Activated T-cell treated with anti-CD3 and anti-CD28 coated beads for 4 hours (primary cell): ENCODE measurements at regions not wholly inside any gene's neighbourhood (a gene's known extent, or its start where the extent isn't known, plus 50 kb on each side); places are given as distances from the start of the nearest gene placed in this dataset.

Experiments
- DNase-seq: peaks from one replicate; pipeline ENCODE4 v3.0.0-alpha.2; 2020

DNA sequence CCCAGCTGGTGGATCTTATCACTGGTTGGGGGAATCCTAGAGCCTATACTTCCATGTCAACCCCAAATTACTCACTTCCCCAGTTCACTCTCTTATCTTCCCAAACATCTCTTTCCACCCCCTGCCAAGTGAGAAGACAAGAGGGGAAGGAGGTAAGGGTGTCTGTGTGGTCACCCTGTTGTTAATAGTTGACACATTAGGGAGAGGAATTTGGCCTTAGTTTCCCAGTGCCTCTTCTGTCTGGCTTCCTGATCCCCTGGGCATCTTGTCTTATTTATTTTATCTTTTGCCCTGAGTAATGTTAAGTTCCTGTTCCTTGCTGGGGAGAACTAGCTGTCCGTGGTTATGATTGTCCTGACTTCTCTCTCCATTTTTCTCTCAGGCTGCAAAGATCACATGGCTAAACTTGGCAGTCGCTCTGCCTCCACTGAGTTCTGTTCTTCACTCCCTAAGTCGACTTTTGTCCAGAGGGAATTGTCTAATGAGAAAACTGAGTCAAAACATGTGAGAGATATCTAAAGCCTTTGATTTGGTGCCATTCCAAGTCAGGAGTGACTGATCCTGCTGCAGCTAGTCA is 157.1 kb upstream of the SYT6 start:
- DNase-seq: no peak

DNA sequence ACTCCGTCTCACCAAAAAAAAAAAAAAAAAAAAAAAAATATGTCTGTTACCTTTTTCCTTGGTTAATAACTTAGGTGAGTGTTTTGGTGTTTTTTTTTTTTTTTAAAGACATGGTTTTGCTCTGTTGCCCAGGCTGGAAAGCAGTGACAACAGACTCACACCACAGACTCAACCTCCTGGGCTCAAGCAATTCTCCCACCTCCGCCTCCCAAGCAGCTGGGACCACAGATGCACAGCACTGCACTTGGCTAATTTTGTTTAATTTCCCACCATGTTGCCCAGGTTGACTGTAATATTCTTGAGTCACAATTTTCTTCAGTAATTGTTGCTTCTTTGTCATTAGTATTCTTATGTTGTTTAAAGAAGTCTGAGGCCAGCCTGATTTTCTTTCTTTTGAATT is 149.2 kb upstream of the SYT6 start:
- DNase-seq: no peak

DNA sequence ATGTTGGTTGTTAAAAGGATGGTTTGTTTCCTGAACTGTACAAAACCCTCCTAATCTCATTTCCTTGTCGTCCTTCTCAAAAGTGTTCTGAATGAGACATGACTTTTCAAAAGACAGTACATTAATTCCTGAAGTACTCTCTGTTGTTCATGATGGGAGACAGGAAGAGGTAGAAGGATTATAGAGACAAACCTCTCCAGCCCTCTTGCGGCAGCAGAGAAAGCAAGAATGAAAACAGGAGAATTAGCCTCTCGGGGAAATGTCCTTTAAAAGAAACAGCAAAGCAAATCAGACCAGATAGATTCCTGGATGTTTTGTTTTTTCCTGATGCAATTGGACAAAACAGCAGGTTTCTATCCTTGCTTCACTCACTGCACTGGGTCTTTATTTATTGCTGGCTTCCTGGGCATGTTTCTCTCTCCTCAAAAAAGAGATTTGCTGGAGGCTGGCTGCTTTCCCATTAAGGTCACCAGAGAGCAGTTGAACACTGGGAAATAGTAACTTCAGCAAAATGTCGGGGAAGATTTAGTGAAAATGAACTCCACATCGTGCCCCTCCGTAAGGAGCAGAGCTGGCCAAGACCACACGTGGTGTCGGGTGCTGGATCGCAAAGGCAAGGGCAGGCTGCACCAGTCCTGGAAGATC is 145.8 kb upstream of the SYT6 start:
- no peak for DNase-seq

DNA sequence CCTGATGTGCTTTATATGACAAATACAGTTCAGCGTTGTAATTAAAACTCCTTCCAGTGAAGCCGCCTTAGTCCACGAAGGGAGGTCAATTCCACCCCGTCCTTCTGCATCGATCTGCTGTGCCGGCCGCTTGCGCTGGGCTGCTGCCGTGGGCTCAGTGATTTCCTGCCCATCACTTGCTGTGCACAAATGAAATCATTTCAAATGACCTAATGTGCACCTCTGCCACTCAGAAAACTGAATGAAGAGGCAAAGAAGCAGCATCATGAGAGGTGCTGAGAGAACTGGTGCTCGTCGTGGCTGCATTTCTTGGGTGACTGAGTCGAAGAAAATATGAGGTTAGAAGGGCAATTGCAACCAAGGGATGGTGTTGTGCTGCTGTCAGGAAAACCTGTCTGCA is 144.3 kb upstream of the SYT6 start:
- DNase-seq: no peak

DNA sequence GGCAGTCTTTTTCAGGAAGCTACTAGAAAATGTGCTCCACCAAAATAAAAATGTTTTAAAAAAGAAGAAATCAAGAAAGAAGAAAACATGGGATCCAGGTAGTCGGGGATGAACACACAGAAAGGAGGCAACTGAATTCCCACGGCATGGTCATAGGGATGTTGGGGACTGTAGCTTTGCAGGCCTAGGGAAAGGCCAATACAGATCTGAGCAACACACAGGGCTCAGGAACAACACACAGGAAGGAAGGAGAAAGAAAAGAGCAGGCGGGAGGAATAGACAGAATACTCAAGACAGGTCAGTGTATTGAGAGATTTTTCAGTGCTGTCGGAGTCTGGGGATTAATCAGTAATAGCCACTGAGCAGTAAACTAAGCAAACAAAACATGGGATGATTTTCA is 142.7 kb upstream of the SYT6 start:
- no peak for DNase-seq

DNA sequence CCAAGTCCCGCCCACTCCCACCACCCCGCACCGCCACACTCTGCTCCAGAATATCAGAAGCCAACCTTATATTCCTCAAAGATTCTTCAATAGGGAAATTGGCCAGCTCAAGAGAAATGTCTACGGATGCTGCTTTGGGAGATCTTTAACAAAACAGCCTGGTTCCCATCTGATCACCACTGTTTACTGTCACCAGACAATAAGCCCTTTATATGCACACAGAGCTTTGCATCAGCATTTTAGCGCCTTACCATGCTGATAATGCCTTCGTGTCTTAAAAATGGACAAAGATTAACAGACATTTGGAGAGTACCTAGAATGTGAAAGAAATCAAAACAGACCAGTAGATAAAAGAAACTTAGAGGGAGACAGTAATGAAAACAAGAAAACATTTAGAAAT is 141.7 kb upstream of the SYT6 start:
- DNase-seq: no peak

DNA sequence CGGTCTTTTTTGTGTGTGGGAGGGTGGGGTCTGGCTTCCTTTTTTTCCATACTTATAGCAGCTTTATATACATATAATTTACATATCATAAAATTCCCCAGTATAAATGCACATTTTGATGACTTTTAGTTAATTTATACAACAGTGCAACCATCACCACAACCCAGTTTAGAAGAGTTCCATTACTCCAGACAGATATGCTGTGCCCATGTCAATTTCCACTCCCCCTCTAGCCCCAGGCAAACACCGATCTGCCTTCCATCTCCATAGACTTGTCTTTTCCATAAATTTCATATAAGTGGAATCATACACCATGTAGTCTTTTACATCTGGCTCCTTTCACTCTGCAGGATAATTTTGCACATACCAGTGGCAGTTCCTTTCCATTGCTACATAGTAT is 139.2 kb upstream of the SYT6 start:
- no peak for DNase-seq

DNA sequence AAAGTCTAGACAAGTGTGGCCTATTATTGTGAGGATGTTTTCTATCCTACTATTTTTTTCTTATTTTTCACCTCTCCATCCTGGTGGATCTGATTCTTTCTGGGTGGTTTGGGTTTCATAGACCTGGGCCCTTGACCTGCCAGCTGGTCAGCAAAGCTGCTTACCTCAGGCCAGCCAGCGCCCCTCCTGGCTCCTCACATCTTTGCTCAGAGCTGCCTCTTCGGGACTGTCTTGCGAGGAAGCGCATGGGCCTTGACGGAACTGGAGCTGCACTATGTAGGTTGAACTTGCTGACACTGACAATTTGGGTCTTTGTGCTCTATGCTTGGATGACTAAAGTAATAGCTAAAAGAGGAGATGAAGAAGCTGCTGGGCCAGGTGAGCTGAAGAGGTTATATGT is 138.5 kb upstream of the SYT6 start:
- no peak for DNase-seq

DNA sequence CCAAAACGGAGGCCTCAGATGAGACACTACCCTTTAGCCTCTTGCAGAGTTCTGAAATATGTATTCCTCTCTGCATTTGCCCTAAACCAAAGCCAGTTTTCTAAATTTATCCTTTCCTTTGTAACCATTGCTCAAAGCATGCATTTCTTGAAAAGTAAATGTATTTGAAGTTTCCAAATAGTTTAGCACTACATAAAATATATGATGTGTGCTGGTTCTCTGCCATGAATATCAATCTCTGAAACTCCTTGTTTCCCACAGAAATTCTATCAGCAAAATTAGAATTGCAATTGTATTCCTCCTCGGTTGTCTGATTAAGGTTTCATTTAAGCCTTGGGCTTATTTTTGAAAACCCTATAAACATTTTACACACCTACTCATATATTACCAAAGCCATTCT is 137.1 kb upstream of the SYT6 start:
- no peak for DNase-seq

DNA sequence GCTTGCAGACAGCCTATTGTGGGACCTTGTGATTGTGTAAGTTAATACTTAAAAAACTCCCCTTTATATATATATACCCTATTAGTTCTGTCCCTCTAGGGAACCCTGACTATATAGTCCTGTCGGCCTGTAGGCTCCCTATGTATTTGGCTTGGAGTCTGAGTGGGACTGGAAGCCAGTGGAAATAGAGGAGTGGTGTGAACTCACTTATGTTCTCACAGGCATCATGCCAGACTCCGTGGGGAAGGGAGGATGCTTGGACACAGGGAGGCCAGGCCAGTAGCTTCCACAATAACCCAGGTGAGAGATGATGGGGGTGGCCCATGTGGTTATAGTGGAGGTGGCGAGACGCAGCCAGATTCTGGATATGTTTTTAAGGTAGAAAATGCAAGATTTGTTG is 136.7 kb upstream of the SYT6 start:
- no peak for DNase-seq

DNA sequence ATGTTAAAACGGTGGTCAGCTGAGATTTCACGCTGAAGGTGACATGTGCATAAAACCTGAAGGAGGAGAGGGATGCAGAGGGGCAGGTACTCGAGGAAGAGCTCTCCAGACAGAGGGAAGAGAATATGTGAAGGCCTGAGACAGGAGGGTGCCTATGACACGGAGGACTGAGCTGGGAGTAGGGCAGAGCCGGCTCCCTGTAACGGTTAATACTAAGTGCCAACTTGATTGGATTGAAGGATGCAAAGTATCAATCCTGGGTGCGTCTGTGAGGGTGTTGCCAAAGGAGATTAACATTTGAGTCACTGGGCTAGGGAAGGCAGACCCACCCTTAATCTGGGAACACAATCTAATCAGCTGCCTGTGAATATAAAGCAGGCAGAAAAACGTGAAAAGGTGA is 136.2 kb upstream of the SYT6 start:
- DNase-seq: no peak

DNA sequence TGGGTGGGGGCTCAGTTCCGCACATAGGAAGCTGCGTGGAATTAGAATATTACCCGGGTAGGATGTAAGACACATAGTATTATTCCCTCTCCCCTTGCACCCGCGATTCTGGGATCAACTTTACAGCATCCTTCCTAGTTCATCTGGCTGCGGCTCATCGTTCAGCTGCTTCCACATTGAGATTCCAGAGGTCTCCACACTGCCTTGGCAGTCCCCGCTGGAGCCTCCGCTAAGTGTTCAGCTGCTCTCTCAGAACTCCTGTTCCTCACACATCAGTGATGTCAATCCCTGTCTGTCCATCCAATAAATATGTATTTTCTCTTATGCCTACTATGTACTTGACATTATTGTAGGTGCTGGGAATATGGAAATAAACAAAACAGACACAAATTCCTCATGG is 135.6 kb upstream of the SYT6 start:
- no peak for DNase-seq

DNA sequence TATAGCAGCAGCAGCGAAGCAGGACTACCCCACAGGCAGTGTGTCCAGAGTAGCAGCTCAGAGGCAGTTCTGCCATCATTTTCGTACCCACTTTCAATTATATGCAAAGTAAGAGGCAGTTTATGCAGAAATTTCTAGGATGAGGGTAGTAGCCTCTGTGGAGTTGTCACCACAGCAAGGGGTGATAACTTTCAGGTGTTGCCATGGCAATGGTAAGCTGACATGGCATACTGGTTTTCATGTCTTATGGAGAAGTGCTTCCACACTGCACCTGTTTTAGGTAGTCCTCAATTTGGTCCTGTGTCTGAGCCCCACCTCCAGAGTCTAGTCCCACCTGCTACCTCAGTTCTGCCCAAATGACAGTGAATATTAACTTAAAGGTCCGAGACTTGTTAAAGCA is 133.3 kb upstream of the SYT6 start:
- no peak for DNase-seq

DNA sequence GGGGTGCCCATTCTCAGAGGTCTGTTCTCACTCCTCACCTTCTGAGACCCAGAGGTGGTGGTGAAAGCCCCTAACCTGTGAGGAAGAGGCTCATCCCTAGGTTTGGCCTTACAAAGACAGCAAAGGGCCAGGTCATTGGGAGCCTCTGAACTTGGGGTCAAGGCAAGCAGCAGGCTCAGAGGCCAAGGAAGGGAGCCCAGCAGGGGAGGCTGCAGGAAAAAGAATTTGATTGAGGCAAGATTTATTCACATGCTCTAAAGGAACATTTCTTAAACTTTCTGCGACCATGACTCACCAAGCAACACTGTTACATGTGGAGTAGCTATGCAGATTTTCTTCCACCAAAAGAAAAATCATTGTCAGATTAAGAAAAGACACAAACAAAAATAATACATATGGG is 132.5 kb upstream of the SYT6 start:
- DNase-seq: no peak

DNA sequence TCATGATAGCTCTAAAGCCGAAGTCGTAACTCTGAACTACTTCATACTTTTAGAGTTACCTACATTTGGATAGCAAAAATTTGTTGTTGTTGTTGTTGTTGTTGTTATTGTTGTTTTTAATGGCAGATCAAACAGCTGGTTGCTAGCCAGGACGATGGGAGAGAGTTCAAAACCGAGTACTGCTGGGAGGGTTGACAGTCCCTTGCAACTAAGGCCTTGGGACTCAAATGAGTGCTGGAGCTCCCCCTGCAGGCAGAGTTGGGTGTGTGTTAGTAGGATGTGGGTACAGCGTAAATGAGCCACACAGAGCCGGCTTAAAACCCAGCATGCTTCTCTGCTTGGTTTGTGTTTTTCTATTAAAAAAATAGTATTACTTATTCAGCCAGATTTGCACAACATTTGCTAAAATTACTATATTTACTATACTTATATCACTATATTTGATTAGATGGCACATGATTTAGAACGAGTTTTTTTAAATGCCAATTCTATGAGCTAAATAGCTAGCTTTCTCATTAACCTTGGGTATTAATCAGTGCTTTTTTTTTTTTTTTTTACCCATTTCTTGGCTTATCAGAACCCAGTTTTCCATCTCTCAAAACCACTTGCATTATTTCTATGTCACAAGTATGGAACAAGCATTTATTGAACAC is 129.2 kb upstream of the SYT6 start:
- DNase-seq: peak; percentile 78

DNA sequence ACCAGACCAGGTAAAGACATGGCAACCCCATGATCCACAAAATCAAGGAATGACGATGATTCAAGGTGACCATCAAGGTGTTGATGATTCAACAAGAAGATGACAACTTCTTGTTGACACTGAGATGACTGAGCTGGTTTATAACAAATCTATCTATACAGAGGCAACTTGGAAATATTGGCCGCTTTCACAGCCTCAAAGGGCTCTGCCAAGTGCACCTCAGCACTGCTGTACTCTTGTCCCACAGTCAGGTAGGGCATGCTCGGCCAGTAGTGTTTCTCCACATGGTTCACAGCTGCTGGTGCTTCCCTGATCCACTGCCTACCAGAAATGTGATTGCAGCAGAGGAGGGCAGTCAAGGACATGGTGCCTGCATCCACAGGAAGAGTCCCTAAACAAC is 125.2 kb upstream of the SYT6 start:
- no peak for DNase-seq

DNA sequence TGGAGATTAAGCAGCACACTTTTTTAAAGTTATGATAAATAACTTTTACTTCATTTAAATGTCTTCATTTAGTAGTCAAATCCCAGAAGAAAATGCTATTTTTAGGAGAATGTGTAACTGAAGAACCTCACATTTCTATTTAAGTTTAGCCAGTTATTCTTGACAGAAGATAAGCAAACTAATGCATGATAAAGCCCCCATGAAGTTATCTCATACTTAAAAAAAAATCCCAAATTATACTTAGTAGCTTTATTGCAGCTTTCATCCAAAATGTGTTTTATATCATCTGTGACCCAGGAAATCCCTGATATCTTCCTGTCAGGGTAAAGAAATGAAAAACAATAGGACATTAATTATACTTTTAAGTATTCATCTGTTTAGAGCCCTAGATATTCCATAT is 124.8 kb upstream of the SYT6 start:
- no peak for DNase-seq

DNA sequence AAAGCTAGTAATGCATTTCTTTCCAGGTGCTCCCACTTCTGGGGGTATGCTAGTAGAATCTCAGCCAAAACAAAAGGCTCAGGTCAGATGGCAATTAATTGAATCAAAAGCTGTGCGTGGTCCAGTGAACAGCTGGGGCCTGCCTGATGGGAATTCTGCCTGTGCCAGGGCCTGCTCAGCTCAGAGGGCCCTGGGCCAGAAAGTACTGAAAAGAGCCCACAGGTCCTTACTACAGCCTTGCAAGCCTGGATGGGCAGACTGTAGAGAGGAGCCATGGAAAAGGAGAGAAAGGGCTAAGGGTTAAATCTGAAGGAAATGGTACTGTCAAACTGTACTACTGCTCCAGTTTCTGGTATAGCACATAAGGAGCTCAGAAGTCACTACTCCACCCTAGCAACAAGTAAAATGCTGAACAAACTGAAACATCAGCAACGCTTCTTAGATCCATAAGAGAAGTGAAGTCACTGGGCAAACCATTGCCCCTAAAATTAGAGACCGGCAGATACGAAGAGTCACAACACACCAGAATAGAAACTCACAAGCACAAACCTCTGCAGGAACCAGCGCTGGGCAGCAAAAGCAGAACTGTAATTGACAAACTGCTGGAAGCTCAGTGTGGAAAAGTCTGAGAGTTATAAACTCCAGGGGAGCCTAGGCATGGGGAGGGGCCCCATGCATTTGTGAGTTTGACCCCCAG is 121.1 kb upstream of the SYT6 start:
- no peak for DNase-seq

DNA sequence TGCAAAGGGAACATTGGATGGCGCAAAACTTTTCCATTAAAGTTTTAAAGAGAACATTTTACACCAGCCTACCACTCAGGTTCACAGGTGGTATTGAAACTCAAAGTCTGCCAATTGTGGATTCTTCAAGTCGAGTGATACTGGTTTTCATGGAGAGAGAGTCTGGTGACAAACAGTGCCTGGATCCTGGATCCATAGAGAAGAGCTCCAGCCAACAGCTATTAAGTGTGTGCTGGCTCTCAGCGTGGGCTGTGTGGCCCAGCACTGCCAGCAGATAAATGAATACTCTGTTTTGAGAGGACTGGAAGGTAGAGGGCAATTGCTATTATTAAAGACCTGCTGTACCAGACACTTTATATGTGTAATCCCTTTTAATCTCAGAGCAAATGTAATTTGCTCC is 118.9 kb upstream of the SYT6 start:
- no peak for DNase-seq

DNA sequence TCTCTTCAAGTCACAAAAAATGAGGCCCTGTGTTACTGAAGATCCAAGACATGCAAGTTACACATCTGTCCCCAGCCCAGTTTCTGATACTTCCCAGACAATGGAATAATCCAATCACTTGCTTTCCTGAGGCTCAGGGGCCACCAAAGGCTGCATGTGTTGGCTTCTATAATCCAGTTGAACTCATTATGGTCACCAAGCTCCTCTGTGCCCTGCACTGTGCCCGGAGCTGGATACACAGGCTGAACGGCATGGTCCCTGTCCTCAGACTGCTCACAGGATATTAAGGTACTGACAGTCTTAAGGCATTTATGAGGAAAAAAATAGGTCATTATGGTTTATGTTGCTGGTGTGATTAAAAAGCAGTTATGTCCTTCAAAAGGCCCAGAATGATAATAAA is 117.0 kb upstream of the SYT6 start:
- DNase-seq: no peak

DNA sequence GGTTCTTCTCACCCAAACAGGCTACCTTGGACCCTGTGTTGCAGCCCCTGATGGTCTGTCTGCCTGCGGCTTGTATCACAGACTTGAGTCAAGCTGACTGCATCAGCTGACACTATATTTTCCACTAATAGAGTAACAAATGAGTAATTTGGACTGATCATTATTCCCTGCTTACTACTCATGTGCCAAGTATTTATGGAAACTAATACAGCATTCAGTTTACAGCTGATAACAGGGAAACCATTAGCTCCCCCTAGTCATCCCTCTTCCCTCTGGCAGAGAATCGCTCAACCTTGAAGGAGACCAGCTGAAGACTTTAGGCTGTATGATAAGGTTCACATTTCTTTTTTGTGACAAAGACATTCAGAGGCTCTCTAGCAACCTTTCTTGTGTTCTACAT is 116.6 kb upstream of the SYT6 start:
- DNase-seq: no peak

DNA sequence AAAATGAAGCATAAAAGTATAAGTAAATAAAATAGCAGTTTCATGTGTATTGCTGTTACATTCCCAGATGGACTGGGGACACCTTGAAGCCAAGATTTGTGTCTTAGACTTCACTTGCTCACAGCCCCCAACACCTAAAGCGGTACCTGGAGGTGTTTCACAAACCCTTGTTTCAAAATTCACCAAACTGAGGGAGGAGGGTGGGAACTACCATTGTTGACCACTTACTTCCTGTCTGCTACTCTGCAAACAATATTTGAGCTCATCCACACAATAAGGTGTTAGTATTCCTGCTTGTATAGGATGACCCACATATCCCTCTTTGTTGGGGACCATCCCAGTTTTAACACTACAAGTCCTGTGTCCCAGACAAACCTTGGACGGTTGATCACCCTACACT is 115.9 kb upstream of the SYT6 start:
- DNase-seq: no peak

DNA sequence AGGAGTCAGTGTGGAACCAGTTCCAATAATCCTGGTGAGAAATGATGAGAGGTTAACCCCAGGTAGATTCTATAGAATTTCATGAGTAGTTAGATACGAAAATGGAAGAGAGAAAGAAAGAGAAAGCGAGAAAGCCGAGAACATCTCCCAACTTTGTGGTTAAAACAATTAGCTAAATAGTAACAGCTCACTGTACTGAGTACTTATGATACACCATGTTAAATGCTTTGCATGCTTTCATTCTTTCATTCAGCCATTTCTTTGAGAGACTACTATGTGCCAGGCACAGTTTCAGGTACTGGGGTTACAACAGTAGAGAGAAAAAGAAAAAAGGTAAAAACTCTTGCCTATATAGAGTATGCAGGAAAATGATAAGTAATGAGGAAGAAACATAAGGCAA is 109.7 kb upstream of the SYT6 start:
- no peak for DNase-seq

DNA sequence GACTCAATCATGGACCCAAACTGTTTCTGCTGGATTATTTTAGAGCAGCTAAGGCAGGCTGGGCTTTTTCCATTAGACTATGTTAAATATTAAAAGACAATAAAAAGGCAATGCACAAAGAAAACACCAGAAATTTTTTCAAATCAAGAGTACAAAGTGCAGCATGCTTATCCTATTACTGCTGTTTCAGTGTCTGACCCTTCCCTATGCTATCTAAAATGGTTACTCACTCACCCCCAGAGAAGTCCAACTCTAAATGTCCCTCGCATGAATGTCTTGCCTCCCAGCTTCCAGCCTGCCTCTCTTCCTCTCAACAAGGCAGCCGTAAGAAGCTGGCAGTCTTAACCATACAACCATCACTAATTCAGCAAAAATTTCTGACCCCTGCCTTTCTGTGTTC is 108.7 kb upstream of the SYT6 start:
- DNase-seq: no peak
